Coronary artery (tissue), 2 donors: ENCODE measurements at regions not wholly inside any gene's neighbourhood (a gene's known extent, or its start where the extent isn't known, plus 50 kb on each side); places are given as distances from the start of the nearest gene placed in this dataset.

Experiments used
- DNase-seq: peaks from one replicate; pipeline ENCODE4 v3.0.0-alpha.2; 2017; ENCODE audit warnings: low spot score
- H3K27ac ChIP-seq, 2 donors: fragments of 200-600 bp; sonication (generic); one replicate each; pipeline ENCODE4 v1.5.1; 2016 to 2019
- H3K4me3 ChIP-seq: fragments of 200-600 bp; sonication (generic); 2 replicates; pipeline ENCODE4 v1.5.1; 2016; ENCODE audit warnings: mild to moderate bottlenecking, moderate library complexity
- CTCF ChIP-seq: fragments of 200-600 bp; sonication (generic); IDR thresholded peaks from one replicate; pipeline ENCODE4 v1.5.1; 2019; ENCODE audit warnings: antibody characterized with exemption

GRCh38 chr22:22954656-22955055 is 67.0 kb downstream of the IGLL5 start:
- H3K27ac ChIP-seq = no peak overlapping the region
- no peak overlapping the region for H3K4me3 ChIP-seq
- TF ChIP-seq CTCF = no peak
- DNase-seq = no peak

GRCh38 chr22:22955276-22955798 is 67.7 kb downstream of the IGLL5 start:
- Histone ChIP-seq H3K4me3 (no peak overlapping the region), H3K27ac (no peak overlapping the region)
- TF ChIP-seq CTCF = no peak
- no peak for DNase-seq

GRCh38 chr22:22955866-22956535 is 68.4 kb downstream of the IGLL5 start:
- peak; percentile 24 for DNase-seq
- peak; percentile 74 for TF ChIP-seq CTCF
- no peak overlapping the region for H3K4me3 ChIP-seq
- no peak overlapping the region for H3K27ac ChIP-seq

GRCh38 chr22:22957090-22957489 is 69.5 kb downstream of the IGLL5 start:
- no peak overlapping the region for H3K4me3 ChIP-seq

GRCh38 chr22:22958621-22959020 is 71.0 kb downstream of the IGLL5 start:
- no peak overlapping the region for H3K27ac ChIP-seq
- TF ChIP-seq CTCF = no peak
- H3K4me3 ChIP-seq = no peak overlapping the region
- no peak for DNase-seq

More at GRCh38 chr22:22957090-22957489, 69.5 kb downstream of the IGLL5 start:
- no peak overlapping the region for H3K27ac ChIP-seq
- no peak for TF ChIP-seq CTCF
- DNase-seq = peak; percentile 52

- TF ChIP-seq CTCF = peak; percentile 63
- DNase-seq = no peak
- Histone ChIP-seq H3K27ac (no peak overlapping the region), H3K4me3 (no peak overlapping the region)
Measured at GRCh38 chr22:22959147-22959827, 71.7 kb downstream of the IGLL5 start.

- TF ChIP-seq CTCF = no peak
- no peak for DNase-seq
- H3K4me3 ChIP-seq = no peak overlapping the region
- H3K27ac ChIP-seq = no peak overlapping the region
Measured at GRCh38 chr22:22960307-22960706, 72.7 kb downstream of the IGLL5 start.
